ENCODE measurements at regions not wholly inside any gene's neighbourhood (a gene's known extent, or its start where the extent isn't known, plus 50 kb on each side); places are given as distances from the start of the nearest gene placed in this dataset.

DNA sequence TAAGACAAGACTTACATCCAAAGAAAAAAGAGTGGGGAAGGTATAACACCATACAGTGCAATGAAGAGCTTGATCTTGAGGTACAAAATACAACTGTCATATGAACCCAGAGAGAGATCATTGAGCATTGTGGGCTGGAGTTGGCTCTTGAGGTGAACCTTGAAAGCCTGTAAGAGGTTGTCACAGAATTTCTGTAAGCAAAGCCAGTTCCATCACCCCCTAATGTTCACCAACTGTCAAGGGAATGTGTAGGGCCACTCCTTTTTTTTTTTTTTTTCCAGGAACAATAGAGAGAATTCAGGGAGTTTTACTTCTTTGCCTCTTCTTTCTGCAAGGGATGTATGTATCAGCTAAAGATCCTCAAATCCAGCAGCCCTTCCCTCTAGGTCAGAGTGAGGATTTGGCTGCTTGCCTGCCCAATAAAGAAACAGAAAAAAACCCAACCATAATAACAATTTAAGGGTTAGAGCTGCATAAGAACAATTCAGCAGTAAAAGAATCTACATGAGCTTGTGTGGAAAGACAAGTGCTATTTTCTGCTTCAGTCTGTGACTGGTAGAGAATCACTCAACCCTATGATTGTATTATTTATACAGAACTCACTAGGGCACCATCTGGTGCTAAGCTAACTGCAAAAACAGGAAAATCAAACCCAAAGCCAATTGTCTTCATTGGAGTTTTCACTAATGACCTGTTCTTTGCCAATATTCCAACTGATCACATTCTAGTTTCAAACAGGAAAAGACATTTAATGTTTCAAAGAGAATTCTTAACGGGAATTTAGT is 217.5 kb upstream of the TEX13C start:
- TF ChIP-seq, protein P1, sequence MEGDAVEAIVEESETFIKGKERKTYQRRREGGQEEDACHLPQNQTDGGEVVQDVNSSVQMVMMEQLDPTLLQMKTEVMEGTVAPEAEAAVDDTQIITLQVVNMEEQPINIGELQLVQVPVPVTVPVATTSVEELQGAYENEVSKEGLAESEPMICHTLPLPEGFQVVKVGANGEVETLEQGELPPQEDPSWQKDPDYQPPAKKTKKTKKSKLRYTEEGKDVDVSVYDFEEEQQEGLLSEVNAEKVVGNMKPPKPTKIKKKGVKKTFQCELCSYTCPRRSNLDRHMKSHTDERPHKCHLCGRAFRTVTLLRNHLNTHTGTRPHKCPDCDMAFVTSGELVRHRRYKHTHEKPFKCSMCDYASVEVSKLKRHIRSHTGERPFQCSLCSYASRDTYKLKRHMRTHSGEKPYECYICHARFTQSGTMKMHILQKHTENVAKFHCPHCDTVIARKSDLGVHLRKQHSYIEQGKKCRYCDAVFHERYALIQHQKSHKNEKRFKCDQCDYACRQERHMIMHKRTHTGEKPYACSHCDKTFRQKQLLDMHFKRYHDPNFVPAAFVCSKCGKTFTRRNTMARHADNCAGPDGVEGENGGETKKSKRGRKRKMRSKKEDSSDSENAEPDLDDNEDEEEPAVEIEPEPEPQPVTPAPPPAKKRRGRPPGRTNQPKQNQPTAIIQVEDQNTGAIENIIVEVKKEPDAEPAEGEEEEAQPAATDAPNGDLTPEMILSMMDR (IDR thresholded peaks at IDR 0.05; ENCODE audit: borderline replicate concordance) = no peak
- intact Hi-C loops (cut with micrococcal nuclease) = no loop called here
- H3K27ac ChIP-seq (replicated peaks) = no peak overlapping the region
- H3K4me3 ChIP-seq = no peak overlapping the region
- H3K4me1 ChIP-seq = no peaks in the 10 kb centered on the region
- DNase-seq = no peak
- no peaks in the 10 kb centered on the region for H3K9me3 ChIP-seq (replicated peaks)
- no peaks in the 10 kb centered on the region for H3K27me3 ChIP-seq (ENCODE audit: low read depth)
- no peaks in the 10 kb centered on the region for H3K36me3 ChIP-seq

DNA sequence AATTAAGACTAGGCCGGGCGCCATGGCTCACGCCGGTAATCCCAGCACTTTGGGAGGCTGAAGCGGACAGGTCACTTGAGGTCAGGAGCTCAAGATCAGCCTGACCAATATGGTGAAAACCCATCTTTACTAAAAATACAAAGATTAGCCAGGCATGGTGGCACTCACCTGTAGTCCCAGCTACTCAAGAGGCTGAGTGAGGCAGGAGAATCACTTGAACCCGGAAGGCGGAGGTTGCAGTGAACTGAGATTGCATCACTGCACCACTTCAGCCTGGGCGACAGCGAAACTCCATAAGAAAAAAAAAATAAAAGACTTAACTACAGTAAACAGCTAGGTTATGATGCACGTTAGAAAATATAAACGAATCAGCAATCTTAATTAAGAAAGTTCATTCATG is 216.0 kb upstream of the TEX13C start:
- TF ChIP-seq, protein P1 (IDR thresholded peaks at IDR 0.05; ENCODE audit: borderline replicate concordance) = no peak
- Histone ChIP-seq H3K4me3 (no peak overlapping the region), H3K4me1 (no peaks in the 10 kb centered on the region), H3K9me3 (replicated peaks) (no peaks in the 10 kb centered on the region), H3K36me3 (no peaks in the 10 kb centered on the region), H3K27ac (replicated peaks) (no peak overlapping the region), H3K27me3 (ENCODE audit: low read depth) (no peaks in the 10 kb centered on the region)
- no peak for DNase-seq
- intact Hi-C loops (cut with micrococcal nuclease) = no loop called here

DNA sequence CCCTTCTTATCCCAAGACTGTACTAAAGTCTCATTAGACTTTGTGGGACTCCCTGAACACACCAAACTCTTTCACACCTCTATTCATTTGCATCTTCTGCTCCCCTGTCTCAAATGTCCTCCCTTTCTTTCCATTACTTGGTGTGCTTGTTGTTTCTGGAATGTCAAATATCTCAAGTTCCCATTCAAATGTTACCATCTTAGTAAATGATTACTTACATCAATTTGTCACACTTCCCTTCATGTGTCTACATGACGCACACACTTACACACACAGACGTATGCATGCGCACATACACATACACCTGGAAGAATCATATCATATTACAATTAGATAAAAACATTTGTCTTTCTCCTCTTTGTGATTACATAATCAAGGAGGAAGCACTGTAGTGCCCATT is 210.8 kb upstream of the TEX13C start:
- no peak for DNase-seq
- no peaks in the 10 kb centered on the region for H3K4me1 ChIP-seq
- no peak overlapping the region for H3K27ac ChIP-seq (replicated peaks)
- no peaks in the 10 kb centered on the region for H3K27me3 ChIP-seq (ENCODE audit: low read depth)
- H3K4me3 ChIP-seq = no peak overlapping the region
- intact Hi-C loops (cut with micrococcal nuclease) = no loop called here
- H3K9me3 ChIP-seq (replicated peaks) = no peaks in the 10 kb centered on the region
- TF ChIP-seq, protein P1 (IDR thresholded peaks at IDR 0.05; ENCODE audit: borderline replicate concordance) = no peak
- H3K36me3 ChIP-seq = no peaks in the 10 kb centered on the region

DNA sequence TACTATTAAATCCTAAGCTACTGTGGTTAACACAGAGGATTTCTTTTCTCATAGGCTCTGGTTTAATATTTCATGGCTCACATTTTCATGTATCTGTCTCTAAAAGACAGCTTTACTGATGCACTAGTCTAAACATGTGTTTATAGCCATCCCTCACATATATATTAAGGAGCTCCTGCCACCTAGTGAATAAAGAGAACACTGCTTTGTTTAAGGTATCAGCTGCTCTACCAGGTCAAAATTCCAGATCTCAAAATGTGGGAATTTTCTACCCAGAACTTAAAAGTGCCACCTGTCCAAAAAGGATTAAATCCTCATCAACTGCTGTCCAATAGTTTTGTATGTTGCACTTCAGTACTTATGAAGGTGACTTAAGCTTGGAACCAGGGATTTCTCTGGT is 188.5 kb upstream of the TEX13C start:
- DNase-seq = no peak
- intact Hi-C loops (cut with micrococcal nuclease) = no loop called here
- TF ChIP-seq, protein P1 (IDR thresholded peaks at IDR 0.05; ENCODE audit: borderline replicate concordance) = no peak

DNA sequence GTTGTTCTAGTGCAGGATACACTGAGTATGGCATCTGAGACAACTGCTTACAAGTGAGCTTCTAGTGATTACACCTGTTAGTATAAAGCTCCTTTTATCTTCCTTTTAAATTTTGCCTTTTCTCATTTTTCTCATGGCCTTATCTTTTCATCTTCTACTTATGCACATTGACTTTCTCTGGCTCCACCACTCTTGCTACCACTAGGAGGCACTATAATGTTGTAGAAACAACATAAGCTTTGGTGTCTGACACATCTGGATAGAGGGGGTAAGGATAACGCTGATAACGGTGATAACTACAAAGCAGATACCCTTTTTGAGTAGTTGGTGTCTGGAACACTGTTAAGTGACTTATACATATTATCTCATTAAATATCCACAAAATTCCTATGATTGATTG is 187.4 kb upstream of the TEX13C start:
- Histone ChIP-seq H3K4me3 (no peak overlapping the region), H3K27ac (replicated peaks) (no peak overlapping the region), H3K4me1 (no peaks in the 10 kb centered on the region), H3K36me3 (no peaks in the 10 kb centered on the region), H3K9me3 (replicated peaks) (no peaks in the 10 kb centered on the region), H3K27me3 (ENCODE audit: low read depth) (no peaks in the 10 kb centered on the region)
- no peak for DNase-seq
- TF ChIP-seq, protein P1 (IDR thresholded peaks at IDR 0.05; ENCODE audit: borderline replicate concordance) = no peak
- intact Hi-C loops (cut with micrococcal nuclease) = no loop called here

More for the DNA sequence above, 188.5 kb upstream of the TEX13C start:
- Histone ChIP-seq H3K36me3 (no peaks in the 10 kb centered on the region), H3K27me3 (ENCODE audit: low read depth) (no peaks in the 10 kb centered on the region), H3K4me3 (no peak overlapping the region), H3K9me3 (replicated peaks) (no peaks in the 10 kb centered on the region), H3K27ac (replicated peaks) (no peak overlapping the region), H3K4me1 (no peaks in the 10 kb centered on the region)

Data from left ventricle myocardium inferior (tissue), 1 donor.